AG10803 (cell line): ENCODE measurements at regions not wholly inside any gene's neighbourhood (a gene's known extent, or its start where the extent isn't known, plus 50 kb on each side); places are given as distances from the start of the nearest gene placed in this dataset.

Experiments used
- DNase-seq: peaks from one replicate; pipeline ENCODE4 v3.0.0; 2010; ENCODE audit warnings: low read depth
- H3K4me3 ChIP-seq: 2 replicates; pipeline ENCODE4 v1.5.1; 2011; ENCODE audit warnings: mild to moderate bottlenecking, low read length, control low read depth
- TF ChIP-seq, protein P1 (sequence below): conservative IDR thresholded peaks from 2 replicates; pipeline ENCODE4 v1.5.1; 2011; ENCODE audit warnings: mild to moderate bottlenecking, low read length, control low read depth, inconsistent platforms

DNA sequence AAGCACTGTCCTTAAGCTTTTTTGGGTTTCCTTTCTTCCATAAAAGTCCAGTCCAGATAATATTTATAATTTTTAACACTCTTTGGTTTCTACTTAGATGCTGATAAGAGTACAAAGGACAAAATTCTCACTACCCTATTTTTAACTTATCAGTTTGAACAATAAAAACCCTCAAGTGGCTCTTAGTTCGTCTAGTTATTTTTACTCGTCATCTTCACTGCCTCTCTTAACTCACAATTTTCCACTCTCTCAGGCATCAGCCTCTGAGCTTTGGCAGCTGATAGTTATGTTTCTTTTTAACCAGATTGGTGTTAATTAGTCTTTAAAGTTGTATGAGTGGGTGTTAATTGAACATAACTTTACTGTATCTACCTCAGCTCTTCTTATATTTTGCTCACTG is 517.1 kb upstream of the SYT4 start:
- DNase-seq = no peak
- TF ChIP-seq, protein P1, sequence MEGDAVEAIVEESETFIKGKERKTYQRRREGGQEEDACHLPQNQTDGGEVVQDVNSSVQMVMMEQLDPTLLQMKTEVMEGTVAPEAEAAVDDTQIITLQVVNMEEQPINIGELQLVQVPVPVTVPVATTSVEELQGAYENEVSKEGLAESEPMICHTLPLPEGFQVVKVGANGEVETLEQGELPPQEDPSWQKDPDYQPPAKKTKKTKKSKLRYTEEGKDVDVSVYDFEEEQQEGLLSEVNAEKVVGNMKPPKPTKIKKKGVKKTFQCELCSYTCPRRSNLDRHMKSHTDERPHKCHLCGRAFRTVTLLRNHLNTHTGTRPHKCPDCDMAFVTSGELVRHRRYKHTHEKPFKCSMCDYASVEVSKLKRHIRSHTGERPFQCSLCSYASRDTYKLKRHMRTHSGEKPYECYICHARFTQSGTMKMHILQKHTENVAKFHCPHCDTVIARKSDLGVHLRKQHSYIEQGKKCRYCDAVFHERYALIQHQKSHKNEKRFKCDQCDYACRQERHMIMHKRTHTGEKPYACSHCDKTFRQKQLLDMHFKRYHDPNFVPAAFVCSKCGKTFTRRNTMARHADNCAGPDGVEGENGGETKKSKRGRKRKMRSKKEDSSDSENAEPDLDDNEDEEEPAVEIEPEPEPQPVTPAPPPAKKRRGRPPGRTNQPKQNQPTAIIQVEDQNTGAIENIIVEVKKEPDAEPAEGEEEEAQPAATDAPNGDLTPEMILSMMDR = no peak
- no peak overlapping the region for H3K4me3 ChIP-seq

GRCh38 chr18:43797347-43797746 is 520.1 kb upstream of the SYT4 start:
- TF ChIP-seq, protein P1 = no peak
- no peak for DNase-seq
- H3K4me3 ChIP-seq = no peak overlapping the region

GRCh38 chr18:43800584-43800983 is 523.3 kb upstream of the SYT4 start:
- TF ChIP-seq, protein P1 = no peak
- DNase-seq = no peak

GRCh38 chr18:43805646-43806194 is 528.4 kb upstream of the SYT4 start:
- peak; percentile 5 for DNase-seq
- TF ChIP-seq, protein P1 = no peak
- no peak overlapping the region for H3K4me3 ChIP-seq

More at GRCh38 chr18:43800584-43800983, 523.3 kb upstream of the SYT4 start:
- H3K4me3 ChIP-seq = no peak overlapping the region

- no peak for DNase-seq
- H3K4me3 ChIP-seq = no peak overlapping the region
- TF ChIP-seq, protein P1 = no peak
Measured at GRCh38 chr18:43812627-43813026, 535.3 kb upstream of the SYT4 start.

DNA sequence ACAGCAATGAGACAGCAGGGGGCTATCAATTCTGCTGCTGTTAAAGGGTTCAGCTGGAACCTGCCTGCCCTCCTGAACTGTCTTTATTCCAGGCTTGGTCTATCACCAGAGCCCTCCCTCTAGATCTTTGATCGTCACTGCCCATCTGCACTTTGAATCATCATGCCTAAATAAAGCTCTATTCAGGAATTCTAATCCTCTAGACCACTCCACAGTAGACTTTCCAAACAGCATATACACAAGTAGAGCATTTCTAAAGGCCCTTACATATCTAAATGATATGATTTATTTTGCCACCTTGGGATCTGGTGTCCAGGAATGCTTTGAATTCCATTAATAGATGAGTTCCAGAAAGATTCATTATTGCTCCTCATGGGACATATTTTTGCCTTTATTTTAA is 542.1 kb upstream of the SYT4 start:
- H3K4me3 ChIP-seq = no peak overlapping the region
- TF ChIP-seq, protein P1 = no peak
- no peak for DNase-seq

- no peak for DNase-seq
- TF ChIP-seq, protein P1 = no peak
- H3K4me3 ChIP-seq = no peak overlapping the region
Measured at GRCh38 chr18:43819873-43820272, 542.6 kb upstream of the SYT4 start.
